IMR-90 (cell line): ENCODE measurements at regions not wholly inside any gene's neighbourhood (a gene's known extent, or its start where the extent isn't known, plus 50 kb on each side); places are given as distances from the start of the nearest gene placed in this dataset.

Source experiments
- CEBPB ChIP-seq: IDR thresholded peaks from 2 replicates; pipeline ENCODE4 v1.6.1; 2012; ENCODE audit warnings: low read depth, low read length, improper control_type of control experiment
- CHD1 ChIP-seq: IDR thresholded peaks from 2 replicates; pipeline ENCODE4 v1.6.1; 2012; ENCODE audit warnings: low read depth, low read length, improper control_type of control experiment
- FOS ChIP-seq: fragments of 150-350 bp; IDR thresholded peaks from 2 replicates; pipeline ENCODE4 v1.6.1; 2016; ENCODE audit warnings: low read depth, low read length
- MAFK ChIP-seq: IDR thresholded peaks from 2 replicates; pipeline ENCODE4 v1.6.1; 2012; ENCODE audit warnings: low read depth, low read length, improper control_type of control experiment
- MAZ ChIP-seq: IDR thresholded peaks from 2 replicates; pipeline ENCODE4 v1.6.1; 2012; ENCODE audit warnings: low read depth, mild to moderate bottlenecking, low read length, improper control_type of control experiment, moderate library complexity, borderline replicate concordance
- MXI1 ChIP-seq: IDR thresholded peaks from 2 replicates; pipeline ENCODE4 v1.6.1; 2012; ENCODE audit warnings: low read depth, mild to moderate bottlenecking, low read length, moderate library complexity, borderline replicate concordance
- POLR2A ChIP-seq: IDR thresholded peaks from 2 replicates; pipeline ENCODE4 v1.6.1; 2012; ENCODE audit warnings: mild to moderate bottlenecking, low read depth, low read length
- RAD21 ChIP-seq: IDR thresholded peaks from 2 replicates; pipeline ENCODE4 v1.6.1; 2012; ENCODE audit warnings: low read length, improper control_type of control experiment
- RCOR1 ChIP-seq: IDR thresholded peaks from 2 replicates; pipeline ENCODE4 v1.6.1; 2012; ENCODE audit warnings: mild to moderate bottlenecking, low read length, improper control_type of control experiment; ENCODE audit not compliant: insufficient replicate concordance
- TF ChIP-seq, protein P1 (sequence below): conservative IDR thresholded peaks from 2 replicates; pipeline ENCODE4 v1.5.1; 2012; ENCODE audit warnings: mild to moderate bottlenecking, low read depth, low read length, improper control_type of control experiment
- TF ChIP-seq, protein P2 (sequence below): fragments of 150-350 bp; IDR thresholded peaks from 2 replicates; pipeline ENCODE4 v1.6.1; 2017; ENCODE audit warnings: mild to moderate bottlenecking, antibody characterized with exemption, low read length, low read depth

DNA sequence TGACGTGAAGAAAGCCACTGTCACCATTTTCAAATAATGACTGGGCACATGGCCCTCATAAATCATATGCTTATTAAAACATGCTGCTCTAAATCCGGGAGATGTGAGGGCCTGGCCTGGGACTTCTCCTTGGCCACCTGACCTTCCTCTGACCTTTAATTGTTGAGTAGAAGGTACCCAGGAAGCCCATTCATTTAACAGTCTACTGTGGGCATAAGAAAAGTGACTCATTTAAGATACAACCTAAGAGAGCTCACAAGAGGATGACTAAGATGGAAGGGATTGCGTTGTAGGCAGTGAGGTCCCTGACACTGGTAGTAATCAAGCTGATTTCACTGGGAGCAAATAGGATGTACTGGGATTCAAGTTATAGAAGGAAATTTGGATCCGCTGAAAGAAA lies 203.4 kb upstream of the GPR26 start:
- TF ChIP-seq, protein P1, sequence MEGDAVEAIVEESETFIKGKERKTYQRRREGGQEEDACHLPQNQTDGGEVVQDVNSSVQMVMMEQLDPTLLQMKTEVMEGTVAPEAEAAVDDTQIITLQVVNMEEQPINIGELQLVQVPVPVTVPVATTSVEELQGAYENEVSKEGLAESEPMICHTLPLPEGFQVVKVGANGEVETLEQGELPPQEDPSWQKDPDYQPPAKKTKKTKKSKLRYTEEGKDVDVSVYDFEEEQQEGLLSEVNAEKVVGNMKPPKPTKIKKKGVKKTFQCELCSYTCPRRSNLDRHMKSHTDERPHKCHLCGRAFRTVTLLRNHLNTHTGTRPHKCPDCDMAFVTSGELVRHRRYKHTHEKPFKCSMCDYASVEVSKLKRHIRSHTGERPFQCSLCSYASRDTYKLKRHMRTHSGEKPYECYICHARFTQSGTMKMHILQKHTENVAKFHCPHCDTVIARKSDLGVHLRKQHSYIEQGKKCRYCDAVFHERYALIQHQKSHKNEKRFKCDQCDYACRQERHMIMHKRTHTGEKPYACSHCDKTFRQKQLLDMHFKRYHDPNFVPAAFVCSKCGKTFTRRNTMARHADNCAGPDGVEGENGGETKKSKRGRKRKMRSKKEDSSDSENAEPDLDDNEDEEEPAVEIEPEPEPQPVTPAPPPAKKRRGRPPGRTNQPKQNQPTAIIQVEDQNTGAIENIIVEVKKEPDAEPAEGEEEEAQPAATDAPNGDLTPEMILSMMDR, result no peak
- no peak for TF ChIP-seq RCOR1
- TF ChIP-seq RAD21, result no peak
- TF ChIP-seq CHD1, result no peak
- TF ChIP-seq CEBPB, result no peak
- no peak for TF ChIP-seq MAZ
- TF ChIP-seq POLR2A, result no peak
- TF ChIP-seq MXI1, result no peak
- TF ChIP-seq, protein P2, sequence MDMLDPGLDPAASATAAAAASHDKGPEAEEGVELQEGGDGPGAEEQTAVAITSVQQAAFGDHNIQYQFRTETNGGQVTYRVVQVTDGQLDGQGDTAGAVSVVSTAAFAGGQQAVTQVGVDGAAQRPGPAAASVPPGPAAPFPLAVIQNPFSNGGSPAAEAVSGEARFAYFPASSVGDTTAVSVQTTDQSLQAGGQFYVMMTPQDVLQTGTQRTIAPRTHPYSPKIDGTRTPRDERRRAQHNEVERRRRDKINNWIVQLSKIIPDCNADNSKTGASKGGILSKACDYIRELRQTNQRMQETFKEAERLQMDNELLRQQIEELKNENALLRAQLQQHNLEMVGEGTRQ, result no peak
- no peak for TF ChIP-seq FOS
- TF ChIP-seq MAFK, result no peak
